Epithelial cell of esophagus (primary cell): ENCODE measurements at regions not wholly inside any gene's neighbourhood (a gene's known extent, or its start where the extent isn't known, plus 50 kb on each side); places are given as distances from the start of the nearest gene placed in this dataset.

Experiments used
- DNase-seq: peaks from one replicate; pipeline ENCODE4 v3.0.0; 2010; ENCODE audit warnings: low read depth
- H3K4me3 ChIP-seq: 2 replicates; pipeline ENCODE4 v1.5.1; 2011; ENCODE audit warnings: mild to moderate bottlenecking, low read length, control low read depth
- CTCF ChIP-seq: IDR thresholded peaks from 2 replicates; pipeline ENCODE4 v1.5.1; 2011; ENCODE audit warnings: low read depth, mild to moderate bottlenecking, low read length, control low read depth, inconsistent platforms; ENCODE audit not compliant: insufficient read depth; ENCODE audit errors: missing control alignments

GRCh38 chr18:78402440-78402839 lies 577.2 kb upstream of the SALL3 start:
- DNase-seq, result no peak
- TF ChIP-seq CTCF, result no peak
- H3K4me3 ChIP-seq, result no peak overlapping the region

GRCh38 chr18:78402966-78403365 lies 576.7 kb upstream of the SALL3 start:
- no peak for DNase-seq
- no peak for TF ChIP-seq CTCF
- no peak overlapping the region for H3K4me3 ChIP-seq

- no peak for DNase-seq
- no peak for TF ChIP-seq CTCF
- no peak overlapping the region for H3K4me3 ChIP-seq
Measured at GRCh38 chr18:78403371-78403770, 576.2 kb upstream of the SALL3 start.

- H3K4me3 ChIP-seq, result no peak overlapping the region
- no peak for DNase-seq
- TF ChIP-seq CTCF, result no peak
Measured at GRCh38 chr18:78405763-78406162, 573.9 kb upstream of the SALL3 start.

GRCh38 chr18:78406743-78407465 lies 572.7 kb upstream of the SALL3 start:
- no peak for TF ChIP-seq CTCF
- no peak overlapping the region for H3K4me3 ChIP-seq
- DNase-seq, result no peak

- no peak overlapping the region for H3K4me3 ChIP-seq
- no peak for TF ChIP-seq CTCF
- no peak for DNase-seq
Measured at GRCh38 chr18:78407466-78407844, 572.2 kb upstream of the SALL3 start.

GRCh38 chr18:78408623-78409022 lies 571.0 kb upstream of the SALL3 start:
- no peak for TF ChIP-seq CTCF
- H3K4me3 ChIP-seq, result no peak overlapping the region
- no peak for DNase-seq
